Omental fat pad (tissue), 3 donors: ENCODE measurements at regions not wholly inside any gene's neighbourhood (a gene's known extent, or its start where the extent isn't known, plus 50 kb on each side); places are given as distances from the start of the nearest gene placed in this dataset.

Experiments used
- ATAC-seq: fragments of 150-250 bp; one replicate; pipeline ENCODE4 v1.9.1; 2016; ENCODE audit warnings: mild to moderate bottlenecking, moderate library complexity; ENCODE audit not compliant: low FRiP score
- DNase-seq: peaks from one replicate; pipeline ENCODE4 v3.0.0-alpha.2; 2019; ENCODE audit warnings: low spot score
- CTCF ChIP-seq, 3 donors: fragments of 450-650 bp; IDR thresholded peaks; one replicate each; pipeline ENCODE4 v1.5.1; 2016 to 2017; ENCODE audit warnings: antibody characterized with exemption in 3 of 3, mild to moderate bottlenecking in 3 of 3, moderate library complexity in 2 of 3

DNA sequence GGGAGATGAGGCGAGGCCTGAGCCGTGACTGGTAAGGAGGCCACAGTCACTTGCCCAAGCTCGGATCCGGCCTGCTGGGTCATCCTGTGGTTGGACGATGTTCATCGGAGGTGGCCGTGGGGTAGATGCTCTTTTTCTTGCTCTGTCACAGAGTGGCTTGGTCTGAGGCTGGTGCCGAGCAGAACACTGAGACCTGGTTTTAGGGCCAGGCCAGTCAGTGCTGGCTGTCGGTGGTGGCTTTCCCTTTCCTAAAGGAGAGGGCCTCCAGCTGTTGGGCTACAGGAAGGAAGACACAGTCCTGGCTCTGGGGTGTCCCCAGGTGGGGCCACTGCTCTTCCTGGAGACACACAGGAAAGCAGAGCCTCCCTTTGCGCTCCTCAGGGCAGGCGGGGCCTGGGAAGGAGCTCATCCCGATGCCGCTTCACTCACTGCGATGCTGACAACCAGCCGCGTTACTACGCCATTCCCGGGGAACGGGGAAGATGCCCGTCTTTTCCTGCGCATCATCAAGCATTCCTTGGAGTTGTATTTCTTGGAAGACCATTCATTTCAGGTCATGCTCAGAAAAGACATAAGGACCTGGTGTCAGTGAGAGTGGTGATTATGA lies 254.8 kb upstream of the IRX4 start:
- no peak for TF ChIP-seq CTCF (IDR thresholded peaks at IDR 0.05)
- ATAC-seq (no peak), DNase-seq (no peak)

- no peak for DNase-seq
- no peak for ATAC-seq
- no peak for TF ChIP-seq CTCF (IDR thresholded peaks at IDR 0.05)
These were observed 254.1 kb upstream of the IRX4 start for GRCh38 chr5:2136728-2137333.

DNA sequence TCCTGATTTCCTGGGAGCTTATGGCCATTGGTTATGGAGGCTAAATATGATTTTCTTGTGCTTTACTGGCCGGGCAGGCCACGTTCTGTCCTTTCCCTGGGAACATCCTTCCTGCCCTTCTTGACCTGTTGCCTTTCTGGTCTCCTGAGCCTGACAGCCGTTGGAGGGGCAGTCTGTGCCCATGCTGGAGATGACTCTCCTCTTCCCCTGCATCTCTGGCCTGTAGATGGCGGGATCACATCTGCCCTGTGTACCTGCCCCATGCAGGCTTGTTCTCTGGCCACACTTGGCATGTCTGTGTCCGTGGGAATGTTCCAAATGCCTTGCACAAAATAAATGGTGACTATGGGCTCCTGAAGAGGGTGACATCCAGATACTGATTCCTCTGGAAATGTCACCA lies 253.1 kb upstream of the IRX4 start:
- no peak for ATAC-seq
- no peak for TF ChIP-seq CTCF (IDR thresholded peaks at IDR 0.05)
- DNase-seq = no peak

GRCh38 chr5:2135354-2135753 lies 252.6 kb upstream of the IRX4 start:
- DNase-seq (no peak), ATAC-seq (no peak)
- TF ChIP-seq CTCF (IDR thresholded peaks at IDR 0.05) = no peak

- no peak for DNase-seq
- no peak for TF ChIP-seq CTCF (IDR thresholded peaks at IDR 0.05)
- no peak for ATAC-seq
These were observed 252.0 kb upstream of the IRX4 start for GRCh38 chr5:2134543-2135292.

DNA sequence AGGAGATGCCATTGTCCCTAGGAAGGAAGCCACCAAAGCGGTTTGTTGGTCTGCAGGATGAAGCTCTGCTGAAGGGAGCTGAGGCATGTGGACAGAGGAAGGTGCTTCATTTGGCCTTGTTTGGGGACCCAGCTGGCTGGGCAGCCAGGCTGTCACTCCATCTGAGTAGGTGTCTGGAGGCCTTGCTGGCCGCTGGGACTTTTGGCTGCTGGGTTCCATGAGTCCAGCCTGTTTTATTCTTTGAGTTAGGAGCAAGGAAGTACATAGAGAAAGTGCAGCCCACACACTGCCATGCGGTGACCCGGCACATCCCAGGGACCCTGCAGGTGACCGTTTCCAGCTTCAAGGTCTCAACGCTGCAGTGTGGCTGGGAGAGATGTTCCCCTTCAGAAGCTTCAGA lies 251.2 kb upstream of the IRX4 start:
- TF ChIP-seq CTCF (IDR thresholded peaks at IDR 0.05) = no peak
- DNase-seq (no peak), ATAC-seq (no peak)

GRCh38 chr5:2133080-2133479 lies 250.4 kb upstream of the IRX4 start:
- TF ChIP-seq CTCF (IDR thresholded peaks at IDR 0.05) = no peak
- ATAC-seq (no peak), DNase-seq (no peak)
